HG03095 (cell line): ENCODE measurements at regions not wholly inside any gene's neighbourhood (a gene's known extent, or its start where the extent isn't known, plus 50 kb on each side); places are given as distances from the start of the nearest gene placed in this dataset.

Experiments
- ATAC-seq: cut with Tn5 transposase; IDR thresholded peaks from one replicate; pipeline ENCODE4 v1.9.1; 2021; ENCODE audit warnings: moderate library complexity; ENCODE audit not compliant: unreplicated experiment

GRCh38 chr1:221335161-221336101 lies 406.5 kb downstream of the DUSP10 start:
- ATAC-seq = no peak

GRCh38 chr1:221336126-221336525 lies 405.8 kb downstream of the DUSP10 start:
- no peak for ATAC-seq

- ATAC-seq = no peak
Observed at GRCh38 chr1:221337106-221337505, 404.8 kb downstream of the DUSP10 start.

GRCh38 chr1:221343136-221343535 lies 398.8 kb downstream of the DUSP10 start:
- ATAC-seq = no peak

- ATAC-seq = no peak
Observed at GRCh38 chr1:221343607-221344006, 398.3 kb downstream of the DUSP10 start.

GRCh38 chr1:221344693-221345092 lies 397.2 kb downstream of the DUSP10 start:
- ATAC-seq = no peak

- no peak for ATAC-seq
Observed at GRCh38 chr1:221347706-221348105, 394.2 kb downstream of the DUSP10 start.

- ATAC-seq = no peak
Observed at GRCh38 chr1:221350091-221350490, 391.8 kb downstream of the DUSP10 start.

- no peak for ATAC-seq
Observed at GRCh38 chr1:221356693-221357092, 385.2 kb downstream of the DUSP10 start.

- ATAC-seq = no peak
Observed at GRCh38 chr1:221363039-221363438, 378.9 kb downstream of the DUSP10 start.

- ATAC-seq = no peak
Observed at GRCh38 chr1:221366495-221367110, 375.3 kb downstream of the DUSP10 start.

GRCh38 chr1:221371705-221372104 lies 370.2 kb downstream of the DUSP10 start:
- no peak for ATAC-seq

- ATAC-seq = no peak
Observed at GRCh38 chr1:221373795-221374194, 368.1 kb downstream of the DUSP10 start.

- no peak for ATAC-seq
Observed at GRCh38 chr1:221376286-221376685, 365.6 kb downstream of the DUSP10 start.

- no peak for ATAC-seq
Observed at GRCh38 chr1:221381910-221382623, 359.8 kb downstream of the DUSP10 start.

GRCh38 chr1:221392453-221392852 lies 349.4 kb downstream of the DUSP10 start:
- no peak for ATAC-seq

GRCh38 chr1:221394011-221394544 lies 347.8 kb downstream of the DUSP10 start:
- ATAC-seq = no peak

GRCh38 chr1:221396526-221396925 lies 345.4 kb downstream of the DUSP10 start:
- ATAC-seq = no peak

GRCh38 chr1:221397141-221397540 lies 344.7 kb downstream of the DUSP10 start:
- no peak for ATAC-seq

GRCh38 chr1:221397606-221398005 lies 344.3 kb downstream of the DUSP10 start:
- ATAC-seq = no peak

- ATAC-seq = no peak
Observed at GRCh38 chr1:221405146-221405545, 336.7 kb downstream of the DUSP10 start.
